ENCODE measurements at regions not wholly inside any gene's neighbourhood (a gene's known extent, or its start where the extent isn't known, plus 50 kb on each side); places are given as distances from the start of the nearest gene placed in this dataset.

DNA sequence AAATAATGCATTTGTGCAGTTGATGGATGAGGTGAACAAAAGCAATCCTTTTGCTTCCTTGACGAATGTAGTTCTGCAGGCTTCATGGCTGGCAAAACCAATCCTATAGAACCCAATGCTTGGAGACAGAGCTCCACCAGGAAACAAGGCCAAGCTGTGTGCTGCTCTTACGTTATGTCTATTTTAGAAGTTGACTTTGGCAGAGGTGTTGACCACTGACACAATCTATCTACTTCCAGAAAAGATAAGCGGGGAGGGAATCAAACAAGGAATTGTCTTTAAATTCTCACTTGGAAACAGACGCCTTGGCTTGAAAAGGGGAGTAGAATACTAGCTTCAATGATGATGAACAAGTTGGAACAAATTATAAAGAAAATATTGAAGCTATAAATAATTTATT is 211.2 kb downstream of the SETD4 start:
- DNase-seq (ENCODE audit: low read depth): no peak

DNA sequence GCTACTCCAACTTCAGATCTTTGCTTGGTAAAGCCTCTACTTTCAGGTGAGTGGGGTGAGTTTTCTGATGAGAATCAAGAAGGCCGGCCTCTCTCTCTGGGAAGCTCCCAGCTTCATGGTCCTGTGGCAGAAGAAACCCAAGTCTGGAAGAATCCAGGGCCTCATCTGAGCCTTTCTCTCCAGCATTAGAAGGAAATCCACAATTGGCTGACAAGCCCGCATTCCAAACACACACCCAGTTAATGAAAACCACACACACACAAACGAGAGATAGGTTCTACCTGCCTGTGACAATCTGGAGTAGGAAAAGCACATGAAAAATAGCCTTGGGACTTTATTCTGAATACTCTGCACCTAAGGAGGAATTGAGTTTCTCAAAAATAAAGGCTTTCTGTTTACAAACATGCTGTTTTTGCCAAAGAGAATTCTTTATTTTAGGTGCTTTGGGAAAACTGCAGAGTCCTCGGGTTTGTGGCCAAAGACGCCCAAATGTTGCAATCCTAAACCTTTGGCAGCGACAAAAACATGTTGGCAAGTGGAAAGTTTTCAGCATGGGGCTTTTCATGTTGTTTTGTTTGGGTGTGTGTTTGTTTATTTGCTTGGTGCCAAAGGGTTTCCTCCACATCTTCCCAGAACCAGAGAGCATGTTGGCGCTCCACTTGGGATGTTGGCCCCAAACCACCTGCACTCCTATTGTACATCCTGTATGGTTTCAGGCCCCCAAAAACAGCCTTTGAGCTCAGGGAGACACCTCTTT is 216.2 kb downstream of the SETD4 start:
- DNase-seq (ENCODE audit: low read depth): no peak

DNA sequence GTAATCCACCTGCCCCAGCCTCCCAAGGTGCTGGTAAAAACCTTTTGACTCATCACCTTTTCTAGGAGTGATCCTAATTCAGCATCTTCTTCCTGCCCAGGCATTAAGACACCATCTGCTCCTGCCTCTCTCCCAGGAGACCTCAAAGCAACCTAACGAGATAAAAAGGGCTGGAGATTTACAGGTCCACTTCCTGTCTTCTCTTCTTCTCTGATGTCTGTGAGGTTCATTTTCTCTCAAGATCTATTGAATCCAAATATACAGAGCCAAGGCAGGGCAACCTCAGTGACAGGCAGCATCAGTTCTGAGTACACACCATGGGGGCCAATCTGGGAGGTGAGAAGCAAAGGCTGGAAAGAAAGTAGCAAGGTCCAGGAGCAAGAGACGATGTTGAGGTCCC is 219.4 kb downstream of the SETD4 start:
- DNase-seq (ENCODE audit: low read depth): no peak

DNA sequence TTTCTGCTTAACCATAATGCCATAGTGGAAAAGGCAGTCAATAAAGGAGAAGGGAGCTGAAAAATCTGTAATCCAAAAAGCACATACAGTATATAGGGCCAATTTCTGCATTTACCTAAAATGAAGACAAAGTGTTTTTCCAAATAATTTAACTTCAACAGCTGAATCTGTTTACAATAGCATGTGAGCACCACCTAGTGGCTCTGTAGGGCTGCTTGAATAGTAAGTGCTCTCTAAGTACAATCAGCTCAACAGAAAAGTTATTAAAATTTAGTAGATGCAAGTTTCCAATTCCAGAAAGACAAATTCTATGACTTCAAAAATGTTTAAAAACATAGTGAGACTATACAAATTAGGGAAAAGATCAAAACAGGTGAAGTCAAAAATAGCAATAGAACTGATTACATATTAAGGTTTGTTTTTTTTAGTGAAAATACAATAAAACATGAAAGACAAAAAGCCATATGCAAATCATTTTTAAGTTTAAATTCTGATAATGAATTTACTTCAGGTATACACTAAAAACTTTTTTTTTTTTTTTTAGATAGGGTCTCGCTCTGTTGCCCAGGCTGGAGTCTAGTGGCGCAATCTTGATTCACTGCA is 220.0 kb downstream of the SETD4 start:
- peak; percentile 46 for DNase-seq (ENCODE audit: low read depth)

DNA sequence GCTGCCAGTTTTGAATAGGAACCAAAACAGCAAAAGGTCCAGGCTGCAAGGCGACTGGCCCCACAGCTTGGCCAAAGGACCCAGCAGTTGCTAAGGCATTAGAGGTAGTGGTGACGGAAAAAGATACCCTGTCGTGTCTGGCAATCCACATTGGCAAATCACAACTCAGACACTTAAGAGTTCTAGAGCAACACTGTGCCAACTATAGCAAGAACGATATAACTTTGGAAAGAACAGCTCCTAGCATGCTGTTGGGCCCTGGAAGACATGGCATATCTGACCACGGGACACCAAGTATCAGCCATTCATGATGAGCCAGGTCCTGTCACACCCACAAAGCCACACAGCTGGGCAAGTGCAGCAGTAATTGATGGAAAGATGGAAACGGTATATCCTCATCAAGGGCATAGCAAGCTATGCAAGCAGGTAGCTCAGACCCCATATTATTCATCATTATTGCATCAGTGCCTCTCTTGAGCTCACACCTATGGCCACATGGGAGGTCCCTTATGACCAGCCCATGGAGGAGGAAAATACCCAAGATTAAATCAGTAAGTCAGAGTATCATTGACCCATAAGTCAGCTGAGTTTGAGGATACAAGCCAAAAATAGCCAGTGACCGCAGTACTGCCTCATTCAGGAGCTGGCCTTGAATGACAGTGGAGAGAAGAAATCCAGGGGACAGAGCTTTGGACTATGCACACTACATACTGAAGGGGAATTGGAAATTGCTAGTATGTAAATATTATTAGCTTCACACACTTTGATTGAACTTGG is 221.2 kb downstream of the SETD4 start:
- no peak for DNase-seq (ENCODE audit: low read depth)

DNA sequence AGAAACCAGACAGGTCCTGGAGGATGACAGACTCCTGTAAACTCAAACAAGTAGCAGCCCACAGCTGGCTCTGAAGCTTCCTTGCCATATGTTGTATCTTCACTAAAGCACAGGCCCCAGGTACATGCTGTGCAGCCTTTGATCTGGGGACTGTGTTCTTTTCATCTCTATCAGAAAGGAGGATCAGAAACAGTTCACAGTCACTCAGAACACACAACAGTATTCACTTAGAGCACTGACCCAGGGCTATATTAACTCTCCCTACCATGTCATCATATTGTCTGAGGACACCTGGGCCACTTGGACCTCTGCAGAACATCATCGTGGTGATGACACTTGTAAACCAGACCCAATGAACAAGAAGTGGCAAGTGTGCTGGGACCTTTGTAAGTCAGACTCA is 222.0 kb downstream of the SETD4 start:
- no peak for DNase-seq (ENCODE audit: low read depth)

DNA sequence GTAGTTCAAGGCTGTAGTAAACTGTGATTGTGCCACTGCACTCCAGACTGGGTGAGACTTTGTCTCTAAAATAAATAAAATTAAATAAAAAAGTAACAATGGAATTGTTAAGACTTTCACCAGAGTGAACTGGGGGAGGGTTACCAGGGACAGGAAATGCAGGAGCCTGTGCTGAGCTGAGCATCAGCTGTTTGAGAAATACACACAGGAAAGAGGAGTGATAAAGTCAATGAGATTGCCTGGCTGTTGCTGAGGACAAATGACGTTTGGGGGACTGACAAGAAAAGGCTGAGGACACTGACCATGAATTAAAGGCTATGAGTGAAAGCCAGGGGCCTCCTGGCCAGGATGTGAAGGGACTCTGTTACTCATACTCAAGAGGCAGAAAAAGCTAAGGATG is 226.3 kb downstream of the SETD4 start:
- no peak for DNase-seq (ENCODE audit: low read depth)

DNA sequence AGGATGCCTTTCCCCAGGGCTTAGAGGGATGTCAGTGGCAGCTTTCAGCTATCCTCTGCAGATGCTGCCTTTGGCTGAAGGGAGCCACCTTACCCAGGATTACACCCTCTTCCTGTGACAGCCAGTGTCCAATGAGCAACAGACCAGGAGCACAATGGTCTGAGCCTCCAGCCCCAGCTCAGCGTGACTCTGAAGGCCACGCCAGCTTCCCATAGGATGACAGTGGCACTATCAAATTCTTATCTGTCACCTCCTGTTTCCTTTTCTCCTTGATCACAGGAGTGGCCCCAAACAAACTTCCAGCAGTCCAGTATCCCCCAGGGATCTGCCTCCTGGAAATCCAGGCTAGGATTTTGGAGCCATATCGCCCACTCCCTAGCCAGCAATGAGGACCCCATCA is 226.9 kb downstream of the SETD4 start:
- no peak for DNase-seq (ENCODE audit: low read depth)

DNA sequence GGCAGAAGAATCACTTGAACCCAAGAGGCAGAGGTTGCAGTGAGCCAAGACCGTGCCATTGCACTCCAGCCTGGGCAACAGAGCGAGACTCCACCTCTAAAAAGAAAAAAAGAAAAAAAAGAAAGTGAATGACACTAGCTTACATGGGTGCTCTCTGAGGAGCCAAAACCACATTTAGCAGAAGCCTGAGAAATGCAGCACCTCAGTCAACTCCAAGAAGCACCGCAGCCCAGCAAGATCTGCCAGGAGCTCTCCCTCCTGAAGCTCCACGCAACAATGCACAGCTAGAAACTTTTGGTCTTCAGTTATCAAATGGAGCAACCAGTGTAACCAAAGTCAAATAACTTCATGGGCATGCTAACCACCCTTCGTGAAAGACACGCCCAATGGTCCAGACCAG is 229.1 kb downstream of the SETD4 start:
- no peak for DNase-seq (ENCODE audit: low read depth)

DNA sequence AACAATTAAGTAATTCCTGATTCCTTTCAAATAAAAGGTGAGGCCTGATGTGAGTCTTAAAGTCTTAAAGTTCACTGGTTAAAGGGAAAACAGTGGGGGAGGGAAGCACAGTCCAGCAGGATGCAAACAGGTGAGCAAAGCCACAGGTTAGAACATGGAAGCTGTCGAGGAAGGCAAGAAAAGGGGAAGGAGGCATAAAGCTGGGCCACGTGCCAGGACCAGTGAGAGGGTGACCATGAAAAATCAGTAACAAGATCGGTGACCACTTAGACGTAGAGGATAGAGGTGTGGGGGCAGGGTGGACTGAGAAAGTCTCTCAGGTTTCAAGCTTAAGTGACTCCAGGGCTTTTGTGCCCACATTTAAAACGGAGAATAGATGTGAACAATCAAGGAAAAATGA is 231.3 kb downstream of the SETD4 start:
- DNase-seq (ENCODE audit: low read depth): no peak

DNA sequence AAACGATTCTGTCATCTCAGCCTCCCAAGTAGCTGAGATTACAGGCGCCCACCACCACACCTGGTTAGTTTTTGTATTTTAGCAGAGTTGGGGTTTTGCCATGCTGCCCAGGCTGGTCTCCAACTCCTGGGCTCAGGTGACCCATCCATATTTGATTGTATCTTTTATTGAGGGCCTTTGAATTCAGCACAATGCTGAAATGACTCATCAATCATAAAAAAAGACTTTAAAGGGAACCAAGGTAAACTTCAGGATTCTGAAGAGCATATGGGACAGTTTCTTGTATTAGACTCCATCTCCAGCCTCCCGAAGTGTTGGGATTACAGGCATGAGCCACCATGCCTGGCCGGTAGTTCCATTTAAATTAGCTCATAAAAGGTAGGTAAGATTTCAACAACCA is 232.2 kb downstream of the SETD4 start:
- DNase-seq (ENCODE audit: low read depth): no peak

DNA sequence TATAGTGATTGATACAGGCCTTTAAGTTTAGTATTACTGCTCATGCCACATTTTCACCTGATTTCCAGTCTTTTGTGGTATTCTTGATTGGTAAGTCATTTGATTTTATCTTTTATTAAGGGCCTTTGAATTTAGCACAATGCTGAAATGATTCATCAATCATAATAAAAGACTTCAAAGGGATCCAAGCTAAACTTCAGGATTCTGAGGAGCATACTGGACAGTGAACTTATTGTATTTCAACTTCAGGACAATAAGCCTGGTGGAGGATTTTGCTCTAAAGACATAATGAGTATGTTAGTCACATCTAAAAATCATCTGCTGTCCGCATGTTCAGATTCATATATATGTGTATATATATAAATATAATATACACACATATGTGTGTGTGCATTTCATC is 233.3 kb downstream of the SETD4 start:
- DNase-seq (ENCODE audit: low read depth): no peak

DNA sequence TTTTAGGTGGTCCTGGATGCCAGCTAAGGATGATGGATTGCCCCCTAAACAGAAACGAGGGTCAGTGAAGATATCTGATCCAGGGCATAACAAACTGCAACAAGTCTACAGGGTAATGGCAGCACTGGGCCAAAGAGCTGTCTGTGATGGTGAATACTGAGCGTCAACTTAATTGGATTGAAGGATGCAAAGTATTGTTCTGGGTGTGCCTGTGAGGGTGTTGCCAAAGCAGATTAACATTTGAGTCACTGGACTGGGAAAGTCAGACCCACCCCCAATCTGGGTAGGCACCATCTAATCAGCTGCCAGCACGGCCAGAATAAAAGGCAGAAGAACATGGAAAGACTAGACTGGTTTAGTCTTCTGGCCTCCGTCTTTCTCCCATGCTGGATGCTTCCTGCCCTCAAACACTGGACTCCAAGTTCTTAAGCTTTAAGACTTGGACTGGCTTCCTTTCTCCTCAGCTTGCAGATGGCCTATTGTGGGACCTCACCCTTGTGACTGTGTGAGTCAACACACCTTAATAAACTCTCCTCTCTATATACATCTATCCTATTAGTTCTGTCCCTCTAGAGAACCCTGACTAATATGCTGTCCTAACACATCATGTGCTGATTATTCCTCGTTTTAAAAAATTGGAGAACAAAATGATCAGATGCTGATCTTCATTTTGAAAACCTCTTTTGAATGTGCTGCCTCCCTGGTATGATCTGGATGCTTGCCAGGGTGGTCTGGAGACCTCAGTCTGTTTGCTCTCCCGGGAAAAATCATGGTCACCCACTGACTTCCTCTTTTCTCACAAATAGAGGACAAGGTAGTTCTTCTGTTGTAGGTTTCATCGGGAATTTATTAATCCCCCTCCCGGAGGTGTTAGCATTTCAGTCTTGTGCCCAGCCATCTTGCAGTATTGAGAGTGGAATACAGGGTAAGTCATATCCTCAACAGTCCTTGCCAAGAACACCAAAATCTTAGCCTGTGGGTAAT is 234.7 kb downstream of the SETD4 start:
- DNase-seq (ENCODE audit: low read depth): no peak

DNA sequence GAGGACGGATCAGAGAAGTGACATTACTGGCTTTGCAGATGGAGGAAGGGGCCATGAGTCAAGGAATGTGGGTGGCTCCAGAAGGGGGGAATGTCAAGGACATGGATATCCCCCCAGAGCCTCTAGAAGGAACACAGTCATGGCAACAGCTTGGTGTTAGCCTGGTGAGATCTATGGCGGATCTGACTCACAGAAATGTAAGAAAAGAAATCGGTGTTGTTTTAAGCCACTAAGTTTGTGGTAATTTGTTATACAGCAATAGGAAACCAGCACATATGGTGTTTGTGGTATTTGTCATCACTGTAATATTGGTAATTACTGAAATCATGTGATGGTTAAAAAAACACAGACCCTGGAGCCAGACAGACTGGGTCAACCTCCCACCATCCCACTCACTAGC is 236.2 kb downstream of the SETD4 start:
- no peak for DNase-seq (ENCODE audit: low read depth)

DNA sequence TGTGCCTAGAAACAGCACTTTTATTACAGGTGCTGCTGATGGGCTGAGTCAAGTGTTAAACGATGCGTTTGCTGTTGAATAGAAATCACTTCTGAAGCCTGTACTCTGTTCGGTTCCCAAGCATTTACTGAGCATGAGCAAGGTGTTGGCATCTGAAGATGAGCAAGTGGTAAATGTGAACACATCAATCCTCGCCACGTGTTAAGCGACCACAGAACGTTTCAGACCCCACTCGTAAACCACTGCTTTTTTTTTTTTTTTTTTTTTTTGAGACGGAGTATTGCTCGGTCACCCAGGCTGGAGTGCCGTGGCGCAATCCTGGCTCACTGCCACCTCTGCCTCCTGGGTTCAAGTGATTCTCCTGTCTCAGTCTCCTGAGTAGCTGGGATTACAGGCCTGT is 241.2 kb downstream of the SETD4 start:
- DNase-seq (ENCODE audit: low read depth): no peak

DNA sequence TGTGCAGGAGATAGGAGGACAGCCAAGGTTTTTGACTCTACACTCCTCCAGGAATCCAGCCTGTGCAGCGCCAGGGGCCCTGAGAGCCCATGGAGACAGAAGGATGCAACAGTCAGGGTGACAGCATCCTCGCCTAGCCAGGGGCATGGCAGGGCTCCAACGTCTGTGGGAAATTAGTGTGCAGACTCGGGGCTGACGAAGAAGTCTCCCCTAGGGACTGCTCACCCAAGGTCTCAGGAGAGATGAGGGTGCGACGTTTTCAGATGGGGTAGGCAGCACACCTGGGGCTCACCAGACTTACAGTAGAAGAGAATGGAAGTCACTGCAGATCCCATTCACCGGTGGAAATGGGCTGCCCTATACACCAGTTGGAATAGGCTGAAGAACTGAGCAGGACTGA is 241.7 kb downstream of the SETD4 start:
- DNase-seq (ENCODE audit: low read depth): no peak

DNA sequence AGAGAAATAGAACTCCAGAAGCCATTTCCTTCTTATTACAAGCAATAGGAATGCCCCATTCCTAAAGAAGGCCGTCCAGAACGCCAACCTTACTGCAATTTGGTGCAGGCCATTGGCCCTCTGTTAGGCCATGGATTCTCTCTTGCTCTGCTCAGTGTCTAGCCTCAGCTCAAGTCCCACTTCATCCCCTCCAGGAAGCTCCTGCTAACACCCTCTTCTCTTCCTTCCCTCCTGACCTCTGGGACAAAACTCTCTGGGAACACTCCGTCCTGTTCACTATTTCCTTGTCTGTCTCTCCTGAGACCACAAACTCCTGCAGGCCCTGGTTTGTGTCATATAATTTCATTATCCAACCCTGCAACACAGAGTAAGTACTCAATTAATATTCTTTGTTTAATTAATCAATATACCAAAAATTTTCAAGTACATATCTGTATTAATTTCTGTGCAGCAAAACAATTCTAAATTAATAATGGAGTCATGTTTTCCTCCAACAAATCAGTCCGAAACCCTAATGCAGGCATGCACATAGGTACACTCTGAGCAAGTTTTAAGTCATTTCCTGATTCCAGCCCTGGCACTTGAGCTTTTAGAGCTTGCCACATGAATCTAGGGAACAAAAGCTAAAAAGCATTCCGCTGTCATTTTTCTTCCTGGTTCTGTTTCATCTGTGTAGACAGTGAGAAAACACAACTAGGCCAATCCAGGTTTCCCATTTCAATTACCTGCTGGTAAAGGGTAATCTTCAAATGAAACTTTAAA is 245.3 kb downstream of the SETD4 start:
- DNase-seq (ENCODE audit: low read depth): no peak

DNA sequence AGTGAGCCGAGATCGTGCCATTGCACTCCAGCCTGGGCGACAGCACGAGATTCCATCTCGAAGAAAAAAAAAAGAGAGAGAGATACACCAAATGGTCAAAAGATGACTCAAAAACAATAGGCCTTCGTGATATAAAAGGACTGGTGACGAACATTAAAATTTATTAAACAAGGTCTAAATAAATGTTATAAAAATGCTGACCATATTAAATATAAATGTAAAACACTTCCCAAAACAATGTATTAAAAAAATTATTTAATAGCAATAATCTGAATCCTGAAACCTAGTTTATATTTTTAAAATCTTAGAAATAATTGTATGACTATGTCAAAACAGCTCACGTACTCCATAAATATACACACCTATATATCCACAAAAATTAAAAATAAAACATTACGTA is 247.6 kb downstream of the SETD4 start:
- no peak for DNase-seq (ENCODE audit: low read depth)

DNA sequence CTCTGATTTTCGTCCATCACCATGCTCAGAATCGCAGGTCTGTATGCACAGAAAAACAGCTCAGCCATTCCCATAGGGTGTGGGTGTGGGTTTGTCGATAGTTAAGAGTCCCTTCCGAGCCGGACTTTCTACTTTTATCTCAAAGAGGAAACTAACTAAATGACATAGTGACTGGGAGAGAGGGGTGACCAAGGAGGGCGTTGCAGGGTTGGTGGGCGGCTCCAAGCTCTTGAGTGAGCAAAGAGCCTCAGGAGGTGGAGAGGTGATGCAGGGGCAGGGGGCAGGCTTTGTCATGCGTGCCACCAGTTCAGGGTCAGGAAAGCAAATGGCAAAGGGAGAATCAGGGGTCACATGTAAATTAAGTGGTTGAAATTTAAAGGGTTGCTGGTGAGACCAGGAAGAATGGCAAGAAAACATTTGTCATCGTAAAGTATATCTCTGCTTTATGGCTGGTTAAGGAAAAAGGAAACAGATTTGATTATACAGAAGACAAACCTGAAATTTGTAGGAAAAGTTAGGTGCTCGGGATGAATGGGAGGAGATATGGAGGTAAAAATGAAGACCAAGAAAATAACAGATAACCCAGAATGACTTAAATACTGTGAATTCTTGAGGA is 249.0 kb downstream of the SETD4 start:
- DNase-seq (ENCODE audit: low read depth): no peak

DNA sequence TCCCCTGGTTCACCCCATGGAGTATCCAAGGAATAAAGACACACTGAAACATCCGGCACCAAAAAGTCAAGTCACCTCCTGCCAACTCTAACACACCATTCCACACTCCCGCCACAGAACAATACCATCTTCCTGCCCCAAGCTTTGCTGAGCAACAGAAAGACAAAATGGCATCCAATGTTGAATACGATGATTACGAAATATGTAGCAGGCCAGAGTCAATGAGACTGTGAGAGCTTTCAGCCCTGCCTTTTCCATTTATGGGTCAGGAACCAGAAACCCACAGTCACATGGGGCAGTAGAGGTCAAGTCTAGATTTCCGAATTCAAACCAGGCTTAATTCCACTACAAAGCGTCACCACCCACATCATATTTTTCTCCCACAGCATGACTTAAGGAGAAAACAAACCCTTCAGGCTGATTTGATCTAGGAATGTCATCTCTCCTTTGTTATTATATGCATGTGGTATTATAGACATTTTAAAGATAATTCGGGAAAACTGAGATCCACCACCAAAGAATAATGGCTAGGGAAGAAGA is 249.8 kb downstream of the SETD4 start:
- DNase-seq (ENCODE audit: low read depth): no peak

DNA sequence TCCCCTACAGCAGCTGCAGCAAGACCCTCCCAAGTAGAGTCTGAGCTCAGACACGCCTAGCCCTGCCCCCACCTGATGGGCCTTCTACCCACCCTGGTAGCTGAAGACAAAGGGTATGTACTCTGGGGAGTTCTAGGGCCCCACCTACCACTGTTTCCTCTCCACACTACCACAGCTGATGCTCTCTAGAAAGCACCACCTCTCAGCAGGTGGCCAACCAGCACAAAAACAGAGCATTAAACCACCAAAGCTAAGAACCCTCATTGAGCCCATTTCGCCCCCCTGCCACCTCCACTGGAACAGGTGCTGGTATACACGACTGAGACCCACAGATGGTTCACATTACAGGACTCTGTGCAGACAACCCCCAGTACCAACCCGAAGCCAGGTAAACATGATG is 258.9 kb downstream of the SETD4 start:
- no peak for DNase-seq (ENCODE audit: low read depth)
